Epithelial cell of esophagus (primary cell): ENCODE measurements at regions not wholly inside any gene's neighbourhood (a gene's known extent, or its start where the extent isn't known, plus 50 kb on each side); places are given as distances from the start of the nearest gene placed in this dataset.

Experiments
- DNase-seq: peaks from one replicate; pipeline ENCODE4 v3.0.0; 2010; ENCODE audit warnings: low read depth
- H3K4me3 ChIP-seq: 2 replicates; pipeline ENCODE4 v1.5.1; 2011; ENCODE audit warnings: mild to moderate bottlenecking, low read length, control low read depth
- TF ChIP-seq, protein P1 (sequence below): IDR thresholded peaks from 2 replicates; pipeline ENCODE4 v1.5.1; 2011; ENCODE audit warnings: low read depth, mild to moderate bottlenecking, low read length, control low read depth, inconsistent platforms; ENCODE audit not compliant: insufficient read depth; ENCODE audit errors: missing control alignments

DNA sequence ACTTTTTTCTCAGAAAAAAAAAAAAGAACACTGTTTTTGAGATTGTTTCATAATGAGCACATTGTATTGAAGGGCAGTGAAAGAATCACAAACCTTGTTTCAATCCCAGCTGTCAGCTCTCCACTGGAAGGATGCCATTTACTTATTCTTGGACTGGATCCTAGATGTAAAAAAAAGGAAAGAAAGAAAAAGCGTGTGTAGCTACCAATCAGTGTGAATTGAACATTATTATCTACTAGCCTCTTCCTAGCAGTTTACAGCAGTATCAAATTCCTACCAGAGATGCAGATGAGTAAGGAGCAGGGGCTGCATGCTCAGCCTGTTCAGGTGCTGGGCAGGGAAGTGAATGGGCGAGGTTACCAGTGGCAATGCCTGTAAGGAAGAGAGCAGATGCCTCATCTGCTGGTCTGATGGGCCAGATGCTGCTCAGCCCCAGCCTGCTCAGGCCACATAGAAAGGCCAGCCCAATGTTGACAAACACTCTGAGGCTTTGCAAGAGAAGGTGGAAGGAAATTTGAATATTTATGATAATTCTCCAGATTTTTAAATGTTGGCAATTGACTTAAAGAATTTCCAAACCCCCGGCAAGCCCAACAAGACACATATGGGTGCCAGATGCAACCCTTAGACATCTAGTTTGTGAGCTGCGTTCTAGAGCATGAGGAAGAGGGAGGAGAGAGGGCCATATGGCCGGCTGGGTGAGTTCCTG lies 189.5 kb downstream of the IBTK start:
- peak; percentile 29 for DNase-seq
- TF ChIP-seq, protein P1, sequence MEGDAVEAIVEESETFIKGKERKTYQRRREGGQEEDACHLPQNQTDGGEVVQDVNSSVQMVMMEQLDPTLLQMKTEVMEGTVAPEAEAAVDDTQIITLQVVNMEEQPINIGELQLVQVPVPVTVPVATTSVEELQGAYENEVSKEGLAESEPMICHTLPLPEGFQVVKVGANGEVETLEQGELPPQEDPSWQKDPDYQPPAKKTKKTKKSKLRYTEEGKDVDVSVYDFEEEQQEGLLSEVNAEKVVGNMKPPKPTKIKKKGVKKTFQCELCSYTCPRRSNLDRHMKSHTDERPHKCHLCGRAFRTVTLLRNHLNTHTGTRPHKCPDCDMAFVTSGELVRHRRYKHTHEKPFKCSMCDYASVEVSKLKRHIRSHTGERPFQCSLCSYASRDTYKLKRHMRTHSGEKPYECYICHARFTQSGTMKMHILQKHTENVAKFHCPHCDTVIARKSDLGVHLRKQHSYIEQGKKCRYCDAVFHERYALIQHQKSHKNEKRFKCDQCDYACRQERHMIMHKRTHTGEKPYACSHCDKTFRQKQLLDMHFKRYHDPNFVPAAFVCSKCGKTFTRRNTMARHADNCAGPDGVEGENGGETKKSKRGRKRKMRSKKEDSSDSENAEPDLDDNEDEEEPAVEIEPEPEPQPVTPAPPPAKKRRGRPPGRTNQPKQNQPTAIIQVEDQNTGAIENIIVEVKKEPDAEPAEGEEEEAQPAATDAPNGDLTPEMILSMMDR: no peak
- H3K4me3 ChIP-seq: no peak overlapping the region

DNA sequence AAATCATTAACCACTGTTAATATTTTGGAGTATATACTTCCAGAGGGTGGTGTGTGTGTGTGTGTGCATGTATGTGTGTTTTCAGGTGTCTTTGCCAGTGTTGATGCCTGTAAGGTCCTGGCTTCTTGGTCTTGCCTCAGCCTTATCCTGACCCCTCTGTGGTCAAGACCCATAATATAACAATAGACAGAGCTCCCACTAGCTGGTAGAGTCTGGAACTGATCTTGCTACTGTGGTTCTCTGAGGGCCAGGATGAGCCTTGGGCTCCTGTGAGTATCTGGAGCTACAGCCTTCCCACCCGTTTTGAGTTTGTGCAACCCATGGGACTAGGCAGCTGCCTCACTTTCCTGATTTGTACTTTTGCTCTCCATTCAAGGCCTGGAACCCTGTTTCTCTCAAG lies 191.0 kb downstream of the IBTK start:
- TF ChIP-seq, protein P1: no peak
- H3K4me3 ChIP-seq: no peak overlapping the region
- no peak for DNase-seq

DNA sequence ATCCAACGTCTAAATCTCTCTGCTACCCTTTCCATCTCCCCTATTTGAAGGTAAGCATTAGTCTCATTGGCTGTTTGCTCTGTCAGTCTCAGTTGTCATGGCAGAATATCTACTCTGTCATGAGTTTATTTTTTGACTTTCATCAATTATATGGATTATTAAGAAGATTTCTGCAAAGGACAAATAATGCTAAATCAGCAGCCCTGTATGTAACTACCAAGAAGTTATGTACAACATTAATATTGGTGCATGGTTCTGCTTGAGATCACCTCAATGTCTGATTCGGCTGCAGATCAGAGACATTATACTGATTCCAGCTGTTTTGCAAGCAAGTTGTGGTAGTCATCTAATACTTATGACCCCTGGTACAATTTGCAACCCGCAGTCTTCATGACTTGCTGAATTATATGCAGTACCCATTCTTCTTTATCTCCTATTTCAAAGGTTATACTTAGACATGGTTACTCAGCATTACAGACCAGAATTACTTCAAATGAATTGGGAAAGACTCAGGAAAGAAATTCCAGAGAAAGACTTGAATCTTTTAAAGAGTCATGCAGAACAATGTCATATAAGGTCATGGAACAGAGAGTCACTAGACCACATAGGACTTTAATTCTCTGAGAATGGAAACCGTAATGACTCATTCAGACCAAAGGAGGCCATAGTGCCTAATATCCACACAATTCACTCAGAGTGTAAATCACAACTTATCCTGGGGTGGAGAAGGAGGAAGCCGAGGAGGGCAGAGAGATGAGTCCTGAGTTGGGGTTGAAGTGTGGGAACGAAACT lies 201.4 kb downstream of the IBTK start:
- no peak for DNase-seq
- TF ChIP-seq, protein P1: no peak

DNA sequence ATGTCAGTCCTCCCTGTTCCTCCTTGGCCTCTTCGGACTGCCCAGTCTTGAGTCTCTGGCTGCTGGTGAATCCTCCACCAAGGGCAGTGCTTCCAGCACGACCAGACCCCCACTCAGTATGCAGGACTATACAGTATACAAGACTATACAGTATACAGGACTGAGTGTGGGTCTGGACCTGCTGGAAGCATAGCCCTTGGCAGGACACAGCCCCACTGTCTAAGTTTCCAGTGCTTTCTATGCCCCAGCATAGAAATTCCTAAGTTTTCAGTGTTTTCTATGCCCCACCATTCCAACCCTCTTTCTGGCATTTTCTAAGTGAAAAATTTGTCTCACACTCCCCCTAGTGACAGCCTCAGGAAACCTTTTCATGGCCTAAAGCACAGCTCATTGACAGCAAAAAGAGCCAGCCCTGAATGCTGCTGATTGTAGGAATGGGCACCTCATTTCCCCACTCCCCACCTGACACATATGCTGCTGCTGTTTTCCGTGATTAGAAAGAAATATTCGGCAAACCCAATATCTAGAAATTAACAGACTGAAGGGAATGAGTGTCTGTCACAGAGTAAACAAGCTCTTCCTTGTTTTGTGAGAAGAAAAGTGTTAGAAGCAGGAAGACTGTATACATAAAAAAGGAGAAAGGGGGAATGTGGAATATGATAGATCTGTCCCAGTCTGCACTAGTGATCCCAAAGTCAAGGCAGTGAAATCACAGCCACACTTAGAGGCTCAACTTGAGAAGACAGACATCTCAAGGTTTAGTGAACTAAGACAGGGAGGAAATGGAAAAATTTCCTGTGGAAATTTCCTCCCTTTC lies 206.9 kb downstream of the IBTK start:
- TF ChIP-seq, protein P1: peak; percentile 82
- H3K4me3 ChIP-seq: no peak overlapping the region
- peak; percentile 55 for DNase-seq

More for the DNA sequence above, 201.4 kb downstream of the IBTK start:
- no peak overlapping the region for H3K4me3 ChIP-seq

DNA sequence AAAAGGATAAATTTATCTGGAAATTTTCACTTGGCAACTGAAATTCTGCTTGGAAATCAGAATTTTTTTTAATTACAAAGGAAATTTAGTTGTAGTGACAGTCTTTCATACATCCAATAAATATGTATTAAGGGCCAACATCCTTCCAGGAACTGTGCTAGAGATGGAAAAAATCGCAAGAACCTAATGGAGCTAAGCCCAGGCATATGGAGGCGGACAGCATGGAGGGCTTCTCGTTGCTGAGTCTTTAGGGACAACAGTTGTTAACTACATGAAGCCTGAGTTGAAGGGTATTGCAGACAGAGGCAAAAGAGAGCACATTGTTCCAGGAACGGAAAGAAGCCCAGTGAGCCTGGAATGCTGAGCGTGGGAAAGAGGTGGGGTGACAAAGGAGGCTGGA lies 208.9 kb downstream of the IBTK start:
- H3K4me3 ChIP-seq: no peak overlapping the region
- TF ChIP-seq, protein P1: no peak
- DNase-seq: no peak

DNA sequence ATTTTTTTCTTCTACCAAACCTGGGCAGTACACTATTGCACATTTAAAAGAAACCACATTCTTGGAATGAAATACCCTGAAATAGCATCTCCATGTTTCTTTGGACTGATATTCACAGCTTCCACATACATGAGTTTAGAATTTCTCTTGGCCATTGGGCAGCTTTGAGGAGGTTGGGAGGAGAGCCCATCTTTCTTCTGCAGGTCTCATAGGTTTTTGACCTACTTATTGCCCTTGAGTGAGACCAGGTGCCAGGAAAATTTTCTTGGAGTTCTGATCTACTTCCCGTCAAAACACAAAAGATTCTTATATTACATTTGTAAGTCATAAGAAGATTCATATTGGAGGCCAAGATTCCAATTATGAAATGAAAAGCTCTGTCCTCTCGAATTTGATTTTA lies 212.0 kb downstream of the IBTK start:
- no peak overlapping the region for H3K4me3 ChIP-seq
- TF ChIP-seq, protein P1: no peak
- no peak for DNase-seq
